HG03045 (cell line): ENCODE measurements at regions not wholly inside any gene's neighbourhood (a gene's known extent, or its start where the extent isn't known, plus 50 kb on each side); places are given as distances from the start of the nearest gene placed in this dataset.

Experiments
- ATAC-seq: cut with Tn5 transposase; IDR thresholded peaks from one replicate; pipeline ENCODE4 v1.9.1; 2021; ENCODE audit warnings: mild to moderate bottlenecking, moderate library complexity; ENCODE audit not compliant: unreplicated experiment

DNA sequence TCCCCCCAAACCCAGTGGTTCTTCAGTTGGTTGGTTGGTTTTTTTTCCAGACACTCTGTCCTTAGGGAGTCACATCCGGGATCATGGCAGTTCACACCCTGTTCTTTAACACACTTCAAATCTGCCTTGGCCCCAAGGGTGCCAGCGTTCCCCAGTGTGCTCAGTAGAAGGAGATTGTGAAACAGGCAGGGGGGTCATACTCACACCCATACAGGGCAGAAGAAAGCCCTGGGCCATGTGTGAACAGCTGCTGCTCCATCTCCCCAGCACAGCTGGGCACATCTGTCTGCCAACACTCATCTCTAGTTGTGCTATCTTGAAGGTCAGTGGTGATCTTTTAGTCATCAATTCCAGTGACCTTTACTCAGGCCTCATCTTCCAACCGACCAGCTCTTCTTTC, 64.4 kb upstream of the FUT8 start:
- ATAC-seq = no peak

GRCh38 chr14:65349100-65349499, 63.4 kb upstream of the FUT8 start:
- ATAC-seq = no peak

GRCh38 chr14:65351493-65352194, 60.9 kb upstream of the FUT8 start:
- ATAC-seq = no peak

DNA sequence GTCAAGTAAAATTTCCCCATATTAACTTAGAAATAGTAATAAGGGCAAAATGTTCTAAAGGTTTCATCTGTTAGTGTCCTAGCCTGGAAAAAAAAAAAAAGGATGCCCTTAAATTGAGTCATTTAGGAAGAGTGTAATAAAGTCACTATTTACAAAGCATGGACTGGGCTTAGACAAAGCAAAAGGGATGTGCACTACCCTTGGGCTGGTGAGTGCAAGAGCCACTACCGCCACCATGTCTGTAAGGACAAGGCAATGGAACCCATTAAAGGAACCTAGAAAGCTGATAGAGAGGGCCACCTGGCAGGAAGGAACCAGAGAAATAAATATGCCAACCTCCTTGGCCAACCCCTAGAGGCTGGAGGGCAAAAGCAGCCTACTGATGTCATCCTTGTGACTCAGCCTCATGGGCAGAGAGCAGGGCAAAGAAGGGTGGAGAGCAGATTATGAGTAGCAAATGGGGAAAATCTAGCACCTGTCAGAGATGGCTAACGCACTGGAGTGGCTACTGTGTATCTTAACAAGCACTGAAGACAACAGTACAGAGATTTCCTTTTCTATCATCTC, 59.5 kb upstream of the FUT8 start:
- no peak for ATAC-seq

DNA sequence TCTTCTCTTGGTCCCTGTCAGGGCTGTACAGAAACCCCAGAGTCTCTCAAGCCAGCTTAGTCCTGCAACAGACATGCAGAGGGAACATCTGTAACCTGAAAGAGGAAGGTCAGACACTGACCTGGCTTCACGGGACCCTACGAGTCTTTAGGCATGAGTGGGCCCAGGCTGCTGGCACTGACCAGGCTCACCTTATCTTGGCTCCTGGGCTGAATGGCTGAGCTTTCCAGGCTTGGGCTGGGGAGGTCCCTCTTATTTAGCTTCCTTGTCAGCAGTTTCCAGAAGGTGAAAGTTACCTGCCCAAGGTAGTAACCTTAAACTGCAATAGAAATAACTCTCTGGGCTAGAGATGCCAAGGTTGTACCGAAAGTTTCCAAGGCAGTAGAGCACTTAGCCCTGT, 58.4 kb upstream of the FUT8 start:
- no peak for ATAC-seq

DNA sequence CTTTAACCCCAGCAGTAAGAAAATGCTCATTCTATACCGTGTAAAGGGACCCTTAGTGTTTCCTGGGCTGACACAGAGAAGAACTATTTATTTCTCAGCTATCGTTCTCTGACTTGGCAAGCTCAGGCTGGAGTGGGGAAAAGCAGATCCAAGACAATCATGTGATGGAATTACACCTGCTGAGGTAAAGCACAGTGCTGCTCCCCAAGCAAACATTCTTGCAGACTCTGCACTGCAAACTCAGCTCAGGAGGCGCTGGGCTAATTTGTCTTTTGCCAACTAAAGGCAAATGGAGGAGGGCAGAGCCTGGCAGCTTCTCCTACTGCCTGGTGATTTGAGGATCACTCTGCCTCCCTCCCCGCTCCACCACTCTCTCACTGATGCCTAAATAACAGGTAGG, 57.8 kb upstream of the FUT8 start:
- ATAC-seq = no peak

GRCh38 chr14:65356327-65356836, 56.1 kb upstream of the FUT8 start:
- no peak for ATAC-seq

DNA sequence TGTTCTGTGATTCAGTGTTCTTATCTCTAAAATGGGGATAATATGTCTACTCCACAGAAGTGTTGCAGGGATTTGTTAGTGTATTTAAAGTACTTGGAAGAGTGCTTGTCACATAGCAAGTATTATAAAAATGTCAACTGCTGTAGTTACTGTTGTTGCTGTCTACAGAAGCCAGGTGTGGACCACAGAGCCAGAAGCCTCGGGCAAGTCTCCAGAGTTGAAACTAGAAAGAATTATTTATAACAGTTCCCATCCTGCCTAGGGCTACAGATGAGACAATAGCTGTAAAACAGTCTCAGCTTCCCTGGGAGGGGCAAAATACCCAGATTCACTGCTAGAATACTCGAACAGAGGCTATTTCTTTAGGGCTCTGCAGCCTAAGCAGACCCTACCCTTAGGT, 55.4 kb upstream of the FUT8 start:
- ATAC-seq = no peak

- no peak for ATAC-seq
These were observed 54.8 kb upstream of the FUT8 start for GRCh38 chr14:65357689-65358088.

GRCh38 chr14:65359503-65359902, 53.0 kb upstream of the FUT8 start:
- no peak for ATAC-seq

- ATAC-seq = no peak
These were observed 52.3 kb upstream of the FUT8 start for GRCh38 chr14:65360144-65360784.

GRCh38 chr14:65361920-65362319, 50.6 kb upstream of the FUT8 start:
- ATAC-seq = no peak
